Glutamatergic neuron (in vitro differentiated cells): ENCODE measurements at regions not wholly inside any gene's neighbourhood (a gene's known extent, or its start where the extent isn't known, plus 50 kb on each side); places are given as distances from the start of the nearest gene placed in this dataset.

Source experiments
- DNase-seq: peaks from one replicate; pipeline ENCODE4 v3.0.0; 2022
- H3K27ac Mint-ChIP-seq: one replicate; pipeline ENCODE4 v1.8.0; 2020; ENCODE audit warnings: mild to moderate bottlenecking, mixed read lengths, inconsistent platforms; ENCODE audit not compliant: unreplicated experiment
- H3K27me3 Mint-ChIP-seq: one replicate; pipeline ENCODE4 v1.8.0; 2020; ENCODE audit warnings: mild to moderate bottlenecking, moderate library complexity, mixed read lengths, inconsistent platforms; ENCODE audit not compliant: unreplicated experiment
- H3K36me3 Mint-ChIP-seq: one replicate; pipeline ENCODE4 v1.8.0; 2020; ENCODE audit warnings: mild to moderate bottlenecking, mixed read lengths, inconsistent platforms; ENCODE audit not compliant: unreplicated experiment
- H3K4me1 Mint-ChIP-seq: one replicate; pipeline ENCODE4 v1.8.0; 2020; ENCODE audit warnings: mild to moderate bottlenecking, low read depth, mixed read lengths, inconsistent platforms; ENCODE audit not compliant: unreplicated experiment
- H3K4me3 Mint-ChIP-seq: one replicate; pipeline ENCODE4 v1.8.0; 2020; ENCODE audit warnings: mild to moderate bottlenecking, mixed read lengths, inconsistent platforms; ENCODE audit not compliant: unreplicated experiment
- H3K9me3 Mint-ChIP-seq: one replicate; pipeline ENCODE4 v1.8.0; 2020; ENCODE audit warnings: mild to moderate bottlenecking, moderate library complexity, mixed read lengths, inconsistent platforms; ENCODE audit not compliant: unreplicated experiment
- TF ChIP-seq, protein P1 (sequence below): fragments of 200-600 bp; sonication (generic); IDR thresholded peaks from one replicate; pipeline ENCODE4 v1.5.0; 2021; ENCODE audit not compliant: partially characterized antibody, unreplicated experiment

DNA sequence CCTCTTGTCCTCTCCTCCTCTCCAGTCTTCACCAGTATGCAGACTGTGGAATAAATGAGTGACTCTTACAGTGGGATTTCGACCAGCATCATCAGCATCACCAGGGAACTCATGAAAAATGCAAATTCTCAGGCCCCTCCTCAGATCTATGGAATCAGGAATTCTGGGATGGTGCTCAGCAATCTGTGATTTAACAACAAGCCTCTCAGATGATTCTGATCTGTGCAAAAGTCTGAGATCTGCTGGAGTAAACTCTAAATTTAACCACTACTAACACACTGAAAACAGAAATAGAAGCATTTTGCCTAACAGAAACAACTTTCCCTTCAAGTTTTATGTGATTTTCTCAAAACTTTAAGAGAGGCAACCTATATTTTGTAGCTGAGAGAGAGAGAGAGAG is 124.8 kb upstream of the FAM3C start:
- no peaks in the 10 kb centered on the region for H3K4me1 Mint-ChIP-seq
- H3K27me3 Mint-ChIP-seq = no peaks in the 10 kb centered on the region
- no peaks in the 10 kb centered on the region for H3K9me3 Mint-ChIP-seq
- H3K36me3 Mint-ChIP-seq = no peaks in the 10 kb centered on the region
- no peak overlapping the region for H3K4me3 Mint-ChIP-seq
- H3K27ac Mint-ChIP-seq = no peak overlapping the region
- no peak for DNase-seq
- TF ChIP-seq, protein P1, sequence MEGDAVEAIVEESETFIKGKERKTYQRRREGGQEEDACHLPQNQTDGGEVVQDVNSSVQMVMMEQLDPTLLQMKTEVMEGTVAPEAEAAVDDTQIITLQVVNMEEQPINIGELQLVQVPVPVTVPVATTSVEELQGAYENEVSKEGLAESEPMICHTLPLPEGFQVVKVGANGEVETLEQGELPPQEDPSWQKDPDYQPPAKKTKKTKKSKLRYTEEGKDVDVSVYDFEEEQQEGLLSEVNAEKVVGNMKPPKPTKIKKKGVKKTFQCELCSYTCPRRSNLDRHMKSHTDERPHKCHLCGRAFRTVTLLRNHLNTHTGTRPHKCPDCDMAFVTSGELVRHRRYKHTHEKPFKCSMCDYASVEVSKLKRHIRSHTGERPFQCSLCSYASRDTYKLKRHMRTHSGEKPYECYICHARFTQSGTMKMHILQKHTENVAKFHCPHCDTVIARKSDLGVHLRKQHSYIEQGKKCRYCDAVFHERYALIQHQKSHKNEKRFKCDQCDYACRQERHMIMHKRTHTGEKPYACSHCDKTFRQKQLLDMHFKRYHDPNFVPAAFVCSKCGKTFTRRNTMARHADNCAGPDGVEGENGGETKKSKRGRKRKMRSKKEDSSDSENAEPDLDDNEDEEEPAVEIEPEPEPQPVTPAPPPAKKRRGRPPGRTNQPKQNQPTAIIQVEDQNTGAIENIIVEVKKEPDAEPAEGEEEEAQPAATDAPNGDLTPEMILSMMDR = no peak

DNA sequence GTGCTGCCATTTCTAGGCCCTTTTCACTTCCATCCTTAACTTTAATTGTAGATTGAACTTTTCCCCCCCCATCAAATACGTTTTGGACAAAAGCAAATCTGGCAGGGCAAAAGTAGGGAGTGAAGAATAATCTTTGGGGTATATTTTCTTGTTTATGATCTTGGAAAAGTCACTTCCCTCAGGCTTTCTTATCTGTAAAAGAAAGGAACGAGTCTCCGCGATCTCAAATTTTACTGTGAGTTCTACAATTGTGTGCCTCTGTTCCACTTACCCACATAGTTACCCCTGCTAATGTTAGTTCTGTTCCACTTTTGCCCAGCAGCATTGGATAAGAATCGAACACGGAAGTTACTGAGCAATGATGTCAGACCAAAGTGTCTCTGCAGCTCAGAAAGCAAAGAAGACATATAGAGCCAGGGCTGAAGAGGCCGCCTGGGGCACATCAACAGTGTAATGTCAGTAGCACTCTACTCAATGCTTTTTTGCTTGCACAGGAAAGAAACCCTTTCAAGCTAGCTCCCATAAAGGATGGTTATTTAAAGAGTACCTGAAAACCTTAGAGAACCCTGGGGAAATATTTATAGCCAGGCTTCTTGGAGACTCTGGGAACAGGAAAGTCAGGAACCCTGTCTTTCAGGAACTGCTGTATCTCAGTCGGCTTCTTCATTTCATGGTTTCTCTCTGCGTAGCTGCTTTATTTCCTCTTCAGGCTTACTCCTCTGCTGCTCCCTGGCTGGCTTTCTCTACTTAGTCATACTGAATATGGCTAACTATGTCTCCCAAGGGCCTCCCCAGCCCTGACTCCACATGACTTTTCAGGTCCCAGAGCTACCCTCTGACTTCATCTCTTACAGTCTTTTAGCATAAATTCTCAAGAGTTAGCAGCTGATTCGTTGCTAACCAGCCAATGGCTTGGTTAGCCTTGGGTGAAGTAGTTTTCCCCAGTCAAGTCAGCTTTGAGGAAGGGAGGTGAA is 123.7 kb upstream of the FAM3C start:
- Mint-ChIP-seq H3K27ac (no peak overlapping the region), H3K36me3 (no peaks in the 10 kb centered on the region), H3K4me3 (no peak overlapping the region), H3K27me3 (no peaks in the 10 kb centered on the region), H3K4me1 (no peaks in the 10 kb centered on the region), H3K9me3 (no peaks in the 10 kb centered on the region)
- no peak for DNase-seq
- TF ChIP-seq, protein P1 = no peak

DNA sequence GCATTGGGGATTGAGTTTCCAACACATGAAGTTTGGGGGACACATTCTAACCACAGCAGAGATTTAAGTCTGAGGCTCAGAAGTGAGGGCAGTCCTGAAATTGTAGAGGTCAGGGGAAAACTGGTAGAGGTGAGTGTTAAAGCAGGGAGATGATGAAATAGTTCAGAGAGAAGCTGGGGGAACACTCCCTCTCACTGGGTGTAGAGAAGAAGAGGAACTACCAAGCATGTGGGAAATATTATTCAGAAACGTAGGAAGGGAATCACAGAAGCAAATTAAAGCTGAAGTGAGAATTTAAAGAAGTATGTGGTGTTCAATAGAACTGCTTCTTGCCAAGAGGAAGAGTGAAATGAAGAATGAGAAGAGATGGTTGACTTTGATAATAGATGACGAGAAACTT is 121.5 kb upstream of the FAM3C start:
- H3K4me1 Mint-ChIP-seq = no peaks in the 10 kb centered on the region
- H3K27me3 Mint-ChIP-seq = no peaks in the 10 kb centered on the region
- no peaks in the 10 kb centered on the region for H3K36me3 Mint-ChIP-seq
- TF ChIP-seq, protein P1 = no peak
- no peak for DNase-seq
- no peak overlapping the region for H3K4me3 Mint-ChIP-seq
- no peaks in the 10 kb centered on the region for H3K9me3 Mint-ChIP-seq
- no peak overlapping the region for H3K27ac Mint-ChIP-seq

DNA sequence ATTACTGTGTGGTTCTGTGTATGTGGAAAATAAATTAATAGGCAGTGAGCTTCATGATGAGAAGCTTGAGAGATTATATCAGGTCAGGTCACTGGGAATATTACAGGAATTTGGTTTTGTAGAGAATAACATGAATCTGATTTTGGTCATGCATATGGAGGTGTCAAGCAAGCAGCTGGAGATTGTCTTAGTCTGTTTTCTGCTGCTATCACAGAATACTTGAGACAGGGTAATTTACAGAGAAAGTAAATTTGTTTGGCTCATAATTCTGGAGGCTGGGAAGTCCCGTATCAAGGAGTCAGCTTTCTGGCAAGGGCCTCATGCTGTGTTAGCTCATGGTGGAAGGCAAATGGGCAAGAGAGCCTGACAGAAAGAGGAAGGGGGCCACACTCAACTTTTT is 120.7 kb upstream of the FAM3C start:
- no peak overlapping the region for H3K4me3 Mint-ChIP-seq
- H3K9me3 Mint-ChIP-seq = no peaks in the 10 kb centered on the region
- no peaks in the 10 kb centered on the region for H3K27me3 Mint-ChIP-seq
- no peaks in the 10 kb centered on the region for H3K4me1 Mint-ChIP-seq
- DNase-seq = no peak
- TF ChIP-seq, protein P1 = no peak
- H3K36me3 Mint-ChIP-seq = no peaks in the 10 kb centered on the region
- H3K27ac Mint-ChIP-seq = no peak overlapping the region

DNA sequence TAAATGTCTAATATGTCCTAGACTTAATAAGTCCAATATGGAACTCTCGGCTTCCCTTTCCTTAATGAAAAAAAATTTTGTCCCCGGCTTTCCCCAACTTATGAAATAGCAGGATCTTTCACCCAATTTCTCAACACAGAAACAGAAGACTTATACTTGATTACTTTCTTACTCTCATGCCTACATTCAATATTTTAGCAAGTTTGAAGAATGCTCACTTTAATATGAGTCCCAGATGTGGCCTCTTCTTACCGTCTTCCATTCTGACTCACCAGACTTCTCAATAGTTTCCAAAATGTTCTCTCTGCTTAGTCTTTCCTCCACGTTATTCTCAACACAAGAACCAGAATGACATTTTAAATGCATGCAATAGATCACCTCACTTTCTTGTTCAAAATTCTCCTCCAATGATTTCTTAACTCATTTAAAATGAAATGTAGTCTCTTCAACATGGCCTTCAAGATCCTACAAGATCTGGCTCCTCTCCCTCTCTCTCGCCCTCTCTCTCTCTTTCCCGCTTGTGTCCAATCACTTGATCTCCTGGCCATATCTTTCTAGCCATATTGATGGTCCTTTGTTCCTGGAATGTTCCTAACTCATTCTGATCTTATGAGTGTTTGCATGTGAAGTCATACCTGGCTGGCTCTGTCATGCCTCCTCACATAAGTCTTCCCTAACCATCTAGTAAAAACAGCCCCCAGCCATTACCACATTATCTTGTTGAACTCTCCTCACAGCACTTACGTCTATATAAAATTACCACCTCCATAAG is 119.7 kb upstream of the FAM3C start:
- Mint-ChIP-seq H3K27ac (no peak overlapping the region), H3K9me3 (peaks cover 3% of the 10 kb centered on the region), H3K4me3 (no peak overlapping the region), H3K4me1 (no peaks in the 10 kb centered on the region), H3K27me3 (no peaks in the 10 kb centered on the region), H3K36me3 (peaks cover 5% of the 10 kb centered on the region)
- no peak for DNase-seq
- TF ChIP-seq, protein P1 = no peak
